ENCODE measurements at regions not wholly inside any gene's neighbourhood (a gene's known extent, or its start where the extent isn't known, plus 50 kb on each side); places are given as distances from the start of the nearest gene placed in this dataset.

GRCh38 chr2:175464311-175464670 lies 282.8 kb upstream of the ATP5MC3 start:
- DNase-seq (ENCODE audit: low spot score), result no peak

DNA sequence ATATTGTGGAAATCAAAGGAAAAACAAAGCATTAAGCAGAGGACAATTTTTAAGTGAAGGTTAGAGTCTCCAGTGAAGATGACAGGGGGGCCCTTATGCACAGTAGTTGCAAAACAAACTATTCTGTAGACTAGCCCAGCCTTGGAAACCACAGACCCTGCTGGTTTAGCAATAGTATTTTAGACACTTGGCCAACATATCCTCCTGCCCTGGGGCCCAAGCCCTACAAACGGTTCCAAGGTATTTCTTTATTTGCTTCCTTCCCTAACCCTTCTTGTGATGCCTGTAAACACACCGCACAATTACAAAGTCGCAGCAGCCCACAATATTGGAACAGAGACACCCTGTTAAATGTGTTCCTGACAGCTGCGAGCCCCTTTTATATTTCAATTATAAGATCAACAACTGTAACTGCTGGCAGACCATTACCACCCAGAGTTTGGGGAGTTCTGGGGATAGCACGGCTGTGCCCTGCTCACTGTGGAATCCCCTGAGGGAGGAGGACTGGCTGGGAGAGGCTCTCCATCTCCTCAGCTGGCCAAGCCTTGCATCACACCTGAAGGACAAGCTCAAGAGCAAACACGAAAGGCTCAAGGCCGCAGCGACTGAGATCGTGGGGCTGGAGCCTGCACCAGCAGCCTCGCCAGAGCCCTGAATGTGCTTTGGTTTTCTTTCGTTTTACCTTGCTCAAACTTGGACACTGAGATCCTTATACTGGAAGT lies 282.2 kb upstream of the ATP5MC3 start:
- DNase-seq (ENCODE audit: low spot score), result no peak

GRCh38 chr2:175463169-175463568 lies 281.7 kb upstream of the ATP5MC3 start:
- DNase-seq (ENCODE audit: low spot score), result no peak

GRCh38 chr2:175462246-175462645 lies 280.7 kb upstream of the ATP5MC3 start:
- no peak for DNase-seq (ENCODE audit: low spot score)

DNA sequence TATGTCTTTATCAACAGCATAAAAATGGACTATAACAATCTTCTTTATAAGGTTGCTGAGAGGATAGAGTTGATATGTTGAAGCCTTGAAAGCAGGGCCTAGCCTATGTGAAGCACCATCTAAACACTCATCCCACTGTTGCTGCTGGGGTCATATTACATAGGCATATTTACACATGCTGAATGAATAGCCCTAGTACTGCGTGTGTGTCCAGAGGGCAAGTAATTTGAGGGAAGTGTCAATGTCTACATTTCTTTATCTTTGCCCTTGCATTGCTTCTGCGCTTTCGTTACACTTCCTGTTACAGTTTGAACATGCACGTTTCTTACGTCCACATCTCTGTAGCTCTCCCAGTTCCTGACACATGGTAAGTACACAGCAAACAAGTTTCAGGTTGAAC lies 280.3 kb upstream of the ATP5MC3 start:
- no peak for DNase-seq (ENCODE audit: low spot score)

DNA sequence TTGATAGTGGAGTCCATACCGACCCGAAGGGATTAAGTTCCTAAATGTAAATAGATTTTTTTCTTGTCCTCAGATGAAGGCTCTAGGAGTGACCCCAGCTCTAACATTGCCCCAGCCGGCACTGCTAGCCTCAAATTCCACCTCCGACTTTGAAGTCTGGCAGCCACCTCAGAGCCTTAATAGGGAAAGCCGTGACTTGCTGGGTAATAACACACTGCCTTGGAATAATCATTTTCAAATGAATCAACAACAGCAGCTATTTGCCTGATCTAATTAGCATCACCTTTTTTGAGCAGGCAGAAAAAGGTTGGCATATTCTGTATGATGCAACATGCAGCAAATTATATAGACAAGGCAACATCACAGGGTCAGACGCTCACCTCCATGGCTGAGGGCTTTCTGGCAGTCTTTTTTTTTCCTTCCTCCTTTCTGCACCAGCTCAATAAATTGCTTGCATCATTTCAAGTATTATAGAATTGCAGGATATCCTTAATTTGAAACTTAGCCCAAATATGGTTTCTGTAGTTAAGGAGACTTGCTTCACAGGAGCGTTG lies 276.5 kb upstream of the ATP5MC3 start:
- no peak for DNase-seq (ENCODE audit: low spot score)

DNA sequence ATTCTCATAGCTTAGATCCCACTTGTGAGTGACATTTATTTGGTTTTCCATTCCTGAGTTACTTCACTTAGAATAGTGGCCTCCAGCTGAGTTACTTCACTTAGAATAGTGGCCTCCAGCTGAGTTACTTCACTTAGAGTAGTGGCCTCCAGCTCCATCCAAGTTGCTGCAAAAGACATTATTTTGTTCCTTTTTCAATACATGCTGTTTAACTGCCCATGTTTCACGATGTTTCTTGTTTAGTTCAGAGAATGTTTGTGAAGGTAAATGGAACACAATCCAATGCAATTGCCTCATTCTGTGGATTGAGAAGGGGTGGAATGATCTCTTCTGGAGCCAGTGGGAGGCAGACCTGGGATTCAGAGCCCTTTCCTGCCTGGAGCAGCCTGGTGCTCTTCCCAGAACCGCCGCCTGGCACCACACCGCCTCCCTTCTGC lies 273.5 kb upstream of the ATP5MC3 start:
- DNase-seq (ENCODE audit: low spot score), result no peak

GRCh38 chr2:175450029-175450760 lies 268.7 kb upstream of the ATP5MC3 start:
- no peak for DNase-seq (ENCODE audit: low spot score)

DNA sequence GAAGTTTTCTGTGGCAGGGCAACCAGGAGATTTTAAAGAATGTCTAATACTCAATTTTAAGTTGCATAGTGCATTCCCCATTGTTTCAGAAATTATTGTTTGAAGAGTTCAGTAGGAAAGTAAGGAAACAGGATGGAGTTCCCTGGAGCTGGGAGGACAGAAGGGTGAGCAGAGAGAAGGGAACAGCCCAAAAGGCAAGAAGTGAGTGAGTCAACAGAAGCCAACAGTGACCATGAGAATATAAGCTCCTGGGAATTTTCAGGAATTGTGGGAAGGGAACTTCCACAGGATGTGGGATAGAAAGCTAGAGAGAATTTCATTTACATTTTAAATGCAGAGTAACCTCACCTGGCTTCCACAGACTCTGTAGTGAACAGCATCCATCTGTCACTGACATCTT lies 268.1 kb upstream of the ATP5MC3 start:
- DNase-seq (ENCODE audit: low spot score), result no peak

- DNase-seq (ENCODE audit: low spot score), result no peak
Measured at GRCh38 chr2:175446201-175446600, 264.7 kb upstream of the ATP5MC3 start.

GRCh38 chr2:175445281-175445680 lies 263.8 kb upstream of the ATP5MC3 start:
- DNase-seq (ENCODE audit: low spot score), result no peak

- DNase-seq (ENCODE audit: low spot score), result no peak
Measured at GRCh38 chr2:175442441-175442840, 260.9 kb upstream of the ATP5MC3 start.

DNA sequence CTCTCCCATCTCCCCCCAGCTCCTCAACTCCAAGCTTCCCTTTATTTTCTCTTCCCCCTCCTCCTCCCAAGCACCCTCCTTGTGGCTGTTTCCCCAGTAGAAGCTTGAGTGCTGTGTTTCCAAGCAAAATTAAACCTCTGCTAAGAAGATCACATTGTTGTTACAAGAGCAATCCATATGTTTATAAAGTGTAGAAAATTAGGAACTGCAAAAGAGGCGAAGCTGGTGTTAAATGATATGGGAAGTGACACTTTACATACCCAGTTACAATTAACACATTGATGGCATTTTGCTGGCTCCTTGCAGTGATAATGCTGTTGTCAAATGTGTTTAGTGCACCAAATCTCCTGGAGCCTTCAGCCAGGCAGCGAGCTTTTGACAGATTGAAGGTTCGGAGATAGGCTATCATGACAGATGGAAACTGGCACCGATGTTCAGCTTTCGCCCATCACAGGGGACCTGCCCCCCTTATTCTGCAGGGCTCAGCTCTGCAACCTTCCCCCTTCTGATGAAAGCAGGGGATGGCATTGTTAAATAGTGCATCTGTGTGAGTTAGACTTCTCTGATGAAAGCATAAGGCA lies 259.8 kb upstream of the ATP5MC3 start:
- DNase-seq (ENCODE audit: low spot score), result no peak

DNA sequence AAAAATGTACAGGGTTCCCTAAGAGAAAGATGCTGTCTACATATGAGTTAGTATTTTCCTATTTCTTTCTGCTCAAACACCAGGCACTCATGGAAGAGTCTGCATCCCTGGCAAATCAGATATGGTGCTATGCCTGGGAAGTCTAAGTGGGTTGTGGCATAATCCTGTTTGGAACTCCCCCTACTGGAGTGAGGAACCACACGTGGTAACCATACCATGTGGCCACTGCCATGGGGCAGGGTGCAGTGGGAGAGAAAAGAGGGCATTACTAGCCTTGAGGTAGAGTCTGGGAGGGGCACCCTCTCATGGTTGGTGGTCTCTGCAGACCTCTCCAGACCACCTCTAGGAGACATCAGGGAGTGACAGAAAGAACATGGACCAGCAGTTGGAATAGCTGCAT lies 257.9 kb upstream of the ATP5MC3 start:
- no peak for DNase-seq (ENCODE audit: low spot score)

DNA sequence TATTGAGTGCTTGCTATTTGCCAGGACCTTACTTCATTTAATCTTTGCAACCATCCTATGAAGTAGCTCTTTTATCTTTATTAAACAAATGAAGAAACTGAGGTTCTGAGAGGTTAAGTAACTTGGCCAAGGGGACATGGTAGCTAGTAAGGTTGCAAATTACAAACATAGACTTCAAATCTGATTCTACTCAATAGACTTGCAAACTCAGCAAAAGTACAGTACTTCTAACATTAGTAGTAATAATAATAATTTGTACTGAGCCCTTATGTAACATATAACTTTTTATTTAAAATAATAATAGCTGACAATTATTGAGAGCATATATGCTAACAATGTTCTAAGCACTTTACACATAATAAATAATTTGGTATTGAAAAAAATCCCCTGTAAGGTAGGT lies 255.7 kb upstream of the ATP5MC3 start:
- DNase-seq (ENCODE audit: low spot score), result no peak

DNA sequence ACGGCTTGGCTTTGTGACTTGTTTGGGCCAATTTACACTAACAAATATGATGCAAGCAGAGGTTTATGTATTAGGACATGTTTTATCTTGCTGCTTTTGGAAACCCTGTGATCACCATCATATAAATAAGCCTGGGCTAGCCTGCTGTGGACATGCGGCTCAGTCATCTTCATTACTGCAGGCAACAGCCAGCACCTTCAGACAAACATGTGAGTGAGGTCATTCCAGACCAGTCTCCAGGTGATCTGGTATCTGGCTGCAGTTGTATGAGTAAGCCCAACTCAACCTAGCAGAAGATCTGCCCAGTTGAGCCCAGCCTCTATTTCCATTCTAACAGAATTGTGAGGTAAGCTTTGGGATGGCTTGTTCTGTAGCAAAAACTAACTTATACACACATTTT lies 254.6 kb upstream of the ATP5MC3 start:
- DNase-seq (ENCODE audit: low spot score), result no peak

GRCh38 chr2:175435012-175435411 lies 253.5 kb upstream of the ATP5MC3 start:
- no peak for DNase-seq (ENCODE audit: low spot score)

DNA sequence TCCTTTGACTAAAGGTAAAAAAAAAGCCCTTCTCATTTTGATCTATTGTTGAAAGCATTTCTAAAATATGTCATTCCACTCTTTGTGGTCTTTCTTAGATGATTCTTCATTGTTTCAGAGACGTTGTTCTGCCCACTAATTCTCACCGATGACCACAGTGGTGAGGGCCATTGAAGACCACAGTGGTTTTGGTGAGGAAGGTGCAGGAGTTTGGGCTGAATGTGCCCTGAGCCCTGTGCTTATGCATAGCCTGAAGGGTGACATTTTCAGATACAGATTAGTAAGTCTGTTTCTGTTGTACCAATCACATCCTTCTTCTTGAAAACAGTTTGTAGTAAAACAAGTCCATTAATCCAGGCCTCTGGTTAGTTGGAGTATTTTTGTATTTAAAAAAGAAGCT lies 251.3 kb upstream of the ATP5MC3 start:
- DNase-seq (ENCODE audit: low spot score), result no peak

GRCh38 chr2:175432021-175432420 lies 250.5 kb upstream of the ATP5MC3 start:
- no peak for DNase-seq (ENCODE audit: low spot score)

DNA sequence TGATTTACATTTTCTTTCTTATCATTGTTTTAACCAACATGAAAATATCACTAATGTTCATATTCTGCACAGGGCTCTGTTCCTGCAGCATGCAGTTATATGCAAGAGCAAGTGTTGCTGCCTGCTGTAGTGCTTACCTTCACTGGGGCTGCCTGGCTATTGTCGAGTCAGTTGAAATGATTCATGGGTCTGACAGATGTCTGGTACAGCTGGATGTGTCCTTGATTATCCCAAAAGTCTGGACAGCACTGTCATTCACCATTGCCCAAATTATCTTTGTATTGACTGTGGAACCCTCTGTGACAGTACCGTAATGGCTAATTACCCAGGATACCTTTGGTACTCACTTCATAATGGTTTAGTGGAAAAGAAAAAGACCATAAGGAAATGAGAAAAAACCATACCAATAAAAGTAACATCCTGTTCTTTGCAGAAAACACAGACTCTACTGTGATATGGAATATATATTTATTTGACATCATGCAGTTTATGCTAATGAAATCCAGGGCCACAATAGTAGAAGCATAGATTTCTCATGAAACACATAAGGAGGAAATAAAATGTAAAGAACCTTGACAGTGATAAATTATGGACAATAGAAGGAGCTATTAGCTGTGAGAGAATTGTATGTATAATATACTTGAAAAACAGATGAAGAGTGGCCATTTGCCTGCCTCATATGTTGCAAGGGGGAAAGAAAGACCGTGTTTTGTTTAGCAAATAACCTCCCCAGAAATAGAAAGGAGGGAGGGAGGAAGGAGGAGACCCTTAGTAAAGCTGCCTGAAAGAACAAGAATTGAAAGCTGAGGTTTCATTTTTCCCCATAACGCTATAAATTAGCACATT lies 249.8 kb upstream of the ATP5MC3 start:
- no peak for DNase-seq (ENCODE audit: low spot score)

- no peak for DNase-seq (ENCODE audit: low spot score)
Measured at GRCh38 chr2:175430236-175430635, 248.7 kb upstream of the ATP5MC3 start.
